Caco-2 (cell line): ENCODE measurements at regions not wholly inside any gene's neighbourhood (a gene's known extent, or its start where the extent isn't known, plus 50 kb on each side); places are given as distances from the start of the nearest gene placed in this dataset.

Experiments
- BruUV-seq: library from RNA; stranded (reverse); fragments of 400-500 nt; replicated peaks from 2 replicates; lab custom pipeline; 2021; lab: Mats Ljungman, UMichigan
- CTCF ChIA-PET: fragments of 300-600 bp; sonication (Branson Sonifier 250); formaldehyde crosslinking; loops from one replicate; lab custom pipeline; 2022; ENCODE audit warnings: antibody characterized with exemption; lab: Charles Lee
- POLR2A ChIA-PET: fragments of 300-600 bp; sonication (Branson Sonifier 250); formaldehyde crosslinking; loops from one replicate; lab custom pipeline; 2022; ENCODE audit warnings: antibody characterized with exemption; lab: Charles Lee
- DNase-seq, 2 experiments: peaks; one replicate each; pipeline versions ENCODE4 v3.0.0 to v3.0.0-alpha.2; 2020 to 2022
- H3K27me3 ChIP-seq: replicated peaks from 2 replicates; pipeline ENCODE4 v1.6.0; 2011; ENCODE audit warnings: low read length; ENCODE audit not compliant: control insufficient read depth, insufficient read depth
- H3K36me3 ChIP-seq: 2 replicates; pipeline ENCODE4 v1.5.1; 2011; ENCODE audit warnings: low read length; ENCODE audit not compliant: control insufficient read depth, insufficient read depth
- H3K4me1 ChIP-seq: fragments of 250-450 bp; sonication (Bioruptor Pico); 2 replicates; pipeline ENCODE4 v1.5.1; 2020; ENCODE audit warnings: mild to moderate bottlenecking
- H3K4me3 ChIP-seq: 2 replicates; pipeline ENCODE4 v1.5.1; 2011; ENCODE audit warnings: low read depth, mild to moderate bottlenecking, control low read depth, low read length
- H3K9me3 ChIP-seq: fragments of 250-450 bp; sonication (Bioruptor Pico); 2 replicates; pipeline ENCODE4 v1.5.1; 2020; ENCODE audit warnings: mild to moderate bottlenecking, moderate library complexity
- H3K27ac Mint-ChIP-seq: one replicate; pipeline ENCODE4 v1.8.0; 2022; ENCODE audit warnings: mixed read lengths; ENCODE audit not compliant: unreplicated experiment
- H3K27me3 Mint-ChIP-seq: one replicate; pipeline ENCODE4 v1.8.0; 2022; ENCODE audit warnings: mixed read lengths; ENCODE audit not compliant: insufficient read depth, unreplicated experiment
- H3K36me3 Mint-ChIP-seq: one replicate; pipeline ENCODE4 v1.8.0; 2022; ENCODE audit warnings: mild to moderate bottlenecking, mixed read lengths; ENCODE audit not compliant: insufficient read depth, unreplicated experiment
- H3K4me1 Mint-ChIP-seq: one replicate; pipeline ENCODE4 v1.8.0; 2022; ENCODE audit warnings: low read depth, mixed read lengths; ENCODE audit not compliant: unreplicated experiment
- H3K4me3 Mint-ChIP-seq: one replicate; pipeline ENCODE4 v1.8.0; 2022; ENCODE audit warnings: mild to moderate bottlenecking, moderate library complexity, mixed read lengths; ENCODE audit not compliant: unreplicated experiment
- H3K9me3 Mint-ChIP-seq: one replicate; pipeline ENCODE4 v1.8.0; 2022; ENCODE audit warnings: mixed read lengths; ENCODE audit not compliant: unreplicated experiment
- intact Hi-C: fragments of 100-400 bp; cut with micrococcal nuclease; formaldehyde crosslinking; loops from one replicate; pipeline ENCODE4 v1.10.0; 2022; ENCODE audit not compliant: unreplicated experiment
- TF ChIP-seq, protein P1 (sequence below), 2 experiments: fragments of 200-600 bp in 1 of 2; IDR thresholded peaks; 1 replicate in 1 of 2; 2 replicates in 1 of 2; pipeline versions ENCODE4 v1.5.1 to v1.8.0; 2011 to 2022; ENCODE audit warnings: antibody characterized with exemption in 1 of 2, control low read depth in 1 of 2, inconsistent platforms in 1 of 2, low read depth in 1 of 2, low read length in 1 of 2, mild to moderate bottlenecking in 1 of 2, moderate library complexity in 1 of 2; ENCODE audit not compliant: insufficient read depth in 1 of 2, severe bottlenecking in 1 of 2, unreplicated experiment in 1 of 2

GRCh38 chr6:18062733-18063132 is 59.7 kb downstream of the NHLRC1 start:
- no peaks in the 10 kb centered on the region for H3K9me3 Mint-ChIP-seq
- ChIA-PET CTCF (no interaction called here), POLR2A (no interaction called here)
- Histone ChIP-seq H3K27me3 (no peaks in the 10 kb centered on the region), H3K4me3 (no peak overlapping the region), H3K4me1 (no peaks in the 10 kb centered on the region), H3K9me3 (no peaks in the 10 kb centered on the region), H3K36me3 (no peaks in the 10 kb centered on the region)
- no peaks in the 10 kb centered on the region for H3K4me1 Mint-ChIP-seq
- DNase-seq, result no peak
- no peak overlapping the region for H3K4me3 Mint-ChIP-seq
- TF ChIP-seq, protein P1, sequence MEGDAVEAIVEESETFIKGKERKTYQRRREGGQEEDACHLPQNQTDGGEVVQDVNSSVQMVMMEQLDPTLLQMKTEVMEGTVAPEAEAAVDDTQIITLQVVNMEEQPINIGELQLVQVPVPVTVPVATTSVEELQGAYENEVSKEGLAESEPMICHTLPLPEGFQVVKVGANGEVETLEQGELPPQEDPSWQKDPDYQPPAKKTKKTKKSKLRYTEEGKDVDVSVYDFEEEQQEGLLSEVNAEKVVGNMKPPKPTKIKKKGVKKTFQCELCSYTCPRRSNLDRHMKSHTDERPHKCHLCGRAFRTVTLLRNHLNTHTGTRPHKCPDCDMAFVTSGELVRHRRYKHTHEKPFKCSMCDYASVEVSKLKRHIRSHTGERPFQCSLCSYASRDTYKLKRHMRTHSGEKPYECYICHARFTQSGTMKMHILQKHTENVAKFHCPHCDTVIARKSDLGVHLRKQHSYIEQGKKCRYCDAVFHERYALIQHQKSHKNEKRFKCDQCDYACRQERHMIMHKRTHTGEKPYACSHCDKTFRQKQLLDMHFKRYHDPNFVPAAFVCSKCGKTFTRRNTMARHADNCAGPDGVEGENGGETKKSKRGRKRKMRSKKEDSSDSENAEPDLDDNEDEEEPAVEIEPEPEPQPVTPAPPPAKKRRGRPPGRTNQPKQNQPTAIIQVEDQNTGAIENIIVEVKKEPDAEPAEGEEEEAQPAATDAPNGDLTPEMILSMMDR (IDR thresholded peaks at IDR 0.05; ENCODE audit: insufficient read depth in 1 of 2, low read depth in 1 of 2, low read length in 1 of 2, severe bottlenecking in 1 of 2, unreplicated experiment in 1 of 2), result no peak
- H3K27ac Mint-ChIP-seq, result no peak overlapping the region
- H3K27me3 Mint-ChIP-seq, result no peaks in the 10 kb centered on the region
- no TSS peak for BruUV-seq
- no peaks in the 10 kb centered on the region for H3K36me3 Mint-ChIP-seq
- intact Hi-C loops, result no loop called here

DNA sequence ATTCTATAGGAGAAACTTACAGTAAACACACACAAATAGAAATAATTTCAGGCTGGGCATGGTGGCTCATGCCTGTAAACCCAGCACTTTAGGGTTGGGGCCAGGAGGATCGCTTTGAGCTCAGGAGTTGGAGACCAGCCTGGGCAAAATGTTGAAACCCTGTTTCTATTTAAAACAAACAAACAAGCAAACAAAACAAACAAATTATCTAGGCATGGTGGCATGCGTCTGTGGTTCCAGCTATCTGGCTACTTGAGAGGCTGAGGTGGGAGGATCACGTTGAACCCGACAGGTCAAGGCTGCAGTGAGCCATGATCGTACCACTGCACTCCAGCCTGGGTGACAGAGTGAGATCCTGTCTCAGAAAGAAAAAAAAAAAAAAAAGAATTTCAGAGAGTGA is 64.0 kb downstream of the NHLRC1 start:
- Mint-ChIP-seq H3K27me3 (no peaks in the 10 kb centered on the region), H3K36me3 (no peaks in the 10 kb centered on the region), H3K4me1 (peaks cover 16% of the 10 kb centered on the region), H3K4me3 (no peak overlapping the region), H3K9me3 (no peaks in the 10 kb centered on the region), H3K27ac (no peak overlapping the region)
- intact Hi-C loops, result no loop called here
- ChIA-PET POLR2A (no interaction called here), CTCF (no interaction called here)
- Histone ChIP-seq H3K36me3 (no peaks in the 10 kb centered on the region), H3K4me1 (peaks cover 11% of the 10 kb centered on the region), H3K9me3 (no peaks in the 10 kb centered on the region), H3K27me3 (no peaks in the 10 kb centered on the region), H3K4me3 (no peak overlapping the region)
- no peak for DNase-seq
- TF ChIP-seq, protein P1 (IDR thresholded peaks at IDR 0.05; ENCODE audit: insufficient read depth in 1 of 2, low read depth in 1 of 2, low read length in 1 of 2, severe bottlenecking in 1 of 2, unreplicated experiment in 1 of 2), result no peak
- no TSS peak for BruUV-seq

DNA sequence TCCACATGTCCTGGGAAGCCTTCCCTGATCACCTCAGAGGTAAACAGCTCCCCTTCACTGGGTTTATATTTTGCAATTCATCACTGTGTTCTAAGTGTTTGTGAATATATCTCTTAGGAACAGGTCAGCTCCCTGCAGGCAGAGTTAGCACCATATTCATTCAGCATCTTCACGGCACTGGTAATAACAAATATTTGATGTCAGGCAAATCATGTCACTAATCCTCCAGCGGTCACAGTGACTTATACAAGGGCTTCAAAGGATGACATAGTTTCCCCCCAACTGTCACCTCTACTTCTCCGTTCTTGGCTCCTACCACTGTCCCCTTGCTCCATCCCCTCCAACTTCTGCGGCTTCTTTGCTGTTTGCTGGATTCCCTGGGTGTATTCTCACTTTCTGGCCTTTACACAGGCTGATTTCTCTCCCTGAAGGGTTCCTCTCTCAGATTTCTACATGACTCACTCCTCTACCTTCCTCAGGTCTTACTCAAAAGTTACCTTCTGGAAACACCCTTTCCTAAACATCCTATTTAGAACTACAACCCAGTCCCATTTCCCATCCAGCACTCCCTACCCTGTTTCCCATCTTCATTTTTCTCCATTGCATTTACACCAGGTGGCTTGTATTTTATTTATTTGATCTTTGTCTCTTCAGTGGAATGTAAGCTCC is 66.6 kb downstream of the NHLRC1 start:
- ChIA-PET CTCF (no interaction called here), POLR2A (no interaction called here)
- Mint-ChIP-seq H3K27me3 (no peaks in the 10 kb centered on the region), H3K4me1 (peaks cover 21% of the 10 kb centered on the region), H3K9me3 (no peaks in the 10 kb centered on the region), H3K36me3 (no peaks in the 10 kb centered on the region), H3K4me3 (no peak overlapping the region), H3K27ac (no peak overlapping the region)
- Histone ChIP-seq H3K9me3 (no peaks in the 10 kb centered on the region), H3K27me3 (no peaks in the 10 kb centered on the region), H3K4me3 (no peak overlapping the region), H3K4me1 (peaks cover 29% of the 10 kb centered on the region), H3K36me3 (no peaks in the 10 kb centered on the region)
- intact Hi-C loops, result no loop called here
- DNase-seq, result no peak
- no TSS peak for BruUV-seq
- TF ChIP-seq, protein P1 (IDR thresholded peaks at IDR 0.05; ENCODE audit: insufficient read depth in 1 of 2, low read depth in 1 of 2, low read length in 1 of 2, severe bottlenecking in 1 of 2, unreplicated experiment in 1 of 2), result no peak
